Kidney epithelial cell (primary cell): ENCODE measurements at regions not wholly inside any gene's neighbourhood (a gene's known extent, or its start where the extent isn't known, plus 50 kb on each side); places are given as distances from the start of the nearest gene placed in this dataset.
A peak's percentile ranks its signal among the peaks of the same experiment; 100 is the strongest.
"Not testable (repeated sequence)": the region's sequence is repeated elsewhere in the genome, so short reads cannot be mapped to it uniquely, and the experiment has no call there.

Experiments
- DNase-seq: peaks from one replicate; pipeline ENCODE4 v3.0.0-alpha.2; 2010; ENCODE audit warnings: low read depth
- H3K27me3 ChIP-seq: 2 replicates; pipeline ENCODE4 v1.6.0; 2011; ENCODE audit warnings: low read length; ENCODE audit not compliant: control insufficient read depth, insufficient read depth
- H3K36me3 ChIP-seq: 2 replicates; pipeline ENCODE4 v1.5.1; 2011; ENCODE audit warnings: low read length; ENCODE audit not compliant: control insufficient read depth, insufficient read depth
- H3K4me3 ChIP-seq: 2 replicates; pipeline ENCODE4 v1.5.1; 2011; ENCODE audit warnings: low read depth, mild to moderate bottlenecking, control low read depth, low read length
- CTCF ChIP-seq: IDR thresholded peaks from 2 replicates; pipeline ENCODE4 v1.5.1; 2011; ENCODE audit warnings: mild to moderate bottlenecking, moderate library complexity, low read length, control low read depth, inconsistent platforms; ENCODE audit not compliant: insufficient read depth, poor library complexity, severe bottlenecking

DNA sequence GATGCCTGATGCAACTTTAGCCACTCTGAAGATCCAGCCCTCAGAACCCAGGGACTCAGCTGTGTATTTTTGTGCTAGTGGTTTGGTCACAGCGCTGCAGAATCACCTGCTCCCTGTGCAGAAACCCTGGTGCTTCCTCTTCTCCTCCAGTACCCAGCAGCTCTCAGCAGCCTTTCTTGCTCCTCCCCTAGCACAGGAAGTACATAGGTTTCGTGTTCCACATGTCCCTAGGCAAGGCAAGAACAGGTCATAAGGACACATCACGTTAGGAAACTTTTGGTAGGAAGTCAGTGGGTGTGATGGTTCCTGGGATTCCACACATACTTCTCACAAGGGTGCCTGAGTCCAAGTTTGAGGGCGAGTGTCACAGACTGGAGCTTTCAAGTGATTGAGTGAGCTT is 167.9 kb upstream of the PRSS1 start:
- no peak overlapping the region for H3K4me3 ChIP-seq
- no peak for TF ChIP-seq CTCF
- H3K36me3 ChIP-seq = no peaks in the 10 kb centered on the region
- no peak for DNase-seq
- H3K27me3 ChIP-seq = no peaks in the 10 kb centered on the region

DNA sequence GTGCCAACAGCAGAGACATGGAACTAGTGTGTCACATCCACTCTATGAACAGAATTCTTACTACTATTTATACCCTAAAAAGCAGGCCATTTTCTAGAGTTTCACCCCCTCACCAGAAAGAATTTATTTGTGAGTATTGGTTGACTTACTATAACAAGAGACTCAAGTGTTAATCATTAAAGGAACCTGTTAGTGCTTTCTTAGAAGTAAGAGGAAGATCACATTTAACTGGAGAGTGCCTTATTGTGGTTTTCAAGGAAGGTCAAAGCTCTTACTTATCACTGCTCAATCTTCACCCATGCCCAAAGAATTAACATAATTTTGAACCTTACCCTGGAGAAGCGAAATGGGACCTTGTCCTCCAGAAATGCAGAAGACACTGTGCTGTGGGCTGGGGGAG is 169.3 kb upstream of the PRSS1 start:
- no peaks in the 10 kb centered on the region for H3K27me3 ChIP-seq
- no peak for DNase-seq
- TF ChIP-seq CTCF = no peak
- no peaks in the 10 kb centered on the region for H3K36me3 ChIP-seq
- H3K4me3 ChIP-seq = no peak overlapping the region

GRCh38 chr7:142575351-142575750 is 173.9 kb upstream of the PRSS1 start:
- not testable (repeated sequence) for DNase-seq, H3K4me3 ChIP-seq, H3K27me3 ChIP-seq, H3K36me3 ChIP-seq

GRCh38 chr7:142571581-142571980 is 177.7 kb upstream of the PRSS1 start:
- no peak for DNase-seq
- H3K27me3 ChIP-seq = no peaks in the 10 kb centered on the region
- no peak overlapping the region for H3K4me3 ChIP-seq
- TF ChIP-seq CTCF = no peak
- H3K36me3 ChIP-seq = no peaks in the 10 kb centered on the region

GRCh38 chr7:142569851-142570250 is 179.4 kb upstream of the PRSS1 start:
- H3K4me3 ChIP-seq = no peak overlapping the region
- DNase-seq = no peak
- no peak for TF ChIP-seq CTCF
- no peaks in the 10 kb centered on the region for H3K36me3 ChIP-seq
- no peaks in the 10 kb centered on the region for H3K27me3 ChIP-seq

DNA sequence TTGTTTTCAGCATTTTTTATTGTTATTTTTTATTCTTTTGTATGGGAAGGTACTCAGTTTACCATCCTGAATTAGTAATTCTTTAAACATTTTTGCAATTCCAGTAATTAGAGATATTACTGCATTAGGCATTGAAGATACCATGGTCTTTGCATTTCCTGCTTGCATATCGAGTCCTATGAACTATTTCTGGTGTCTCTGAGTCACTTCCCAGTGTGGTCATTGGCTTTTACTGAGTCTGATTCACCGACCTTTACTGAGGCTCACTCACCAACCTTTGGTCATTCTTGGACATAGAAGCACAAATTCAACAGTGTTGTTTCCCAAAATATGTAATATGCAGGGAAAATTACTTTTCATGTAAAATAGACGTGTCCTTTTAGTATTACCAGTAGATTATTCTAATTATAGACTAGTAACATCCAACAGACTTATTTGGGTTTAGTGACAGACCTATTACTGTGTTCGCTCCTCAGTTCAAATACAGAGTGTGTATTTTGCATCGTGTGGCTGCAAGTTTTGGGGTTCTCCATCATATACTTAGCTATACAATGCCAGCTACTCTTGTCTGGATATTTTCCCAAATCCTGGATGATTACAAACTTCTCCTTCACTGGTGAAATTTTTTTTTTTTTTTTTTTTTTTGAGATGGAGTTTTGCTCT is 180.7 kb upstream of the PRSS1 start:
- Histone ChIP-seq H3K4me3 (no peak overlapping the region), H3K27me3 (no peaks in the 10 kb centered on the region), H3K36me3 (no peaks in the 10 kb centered on the region)
- no peak for TF ChIP-seq CTCF
- peak; percentile 49 for DNase-seq
